ENCODE measurements at regions not wholly inside any gene's neighbourhood (a gene's known extent, or its start where the extent isn't known, plus 50 kb on each side); places are given as distances from the start of the nearest gene placed in this dataset.

DNA sequence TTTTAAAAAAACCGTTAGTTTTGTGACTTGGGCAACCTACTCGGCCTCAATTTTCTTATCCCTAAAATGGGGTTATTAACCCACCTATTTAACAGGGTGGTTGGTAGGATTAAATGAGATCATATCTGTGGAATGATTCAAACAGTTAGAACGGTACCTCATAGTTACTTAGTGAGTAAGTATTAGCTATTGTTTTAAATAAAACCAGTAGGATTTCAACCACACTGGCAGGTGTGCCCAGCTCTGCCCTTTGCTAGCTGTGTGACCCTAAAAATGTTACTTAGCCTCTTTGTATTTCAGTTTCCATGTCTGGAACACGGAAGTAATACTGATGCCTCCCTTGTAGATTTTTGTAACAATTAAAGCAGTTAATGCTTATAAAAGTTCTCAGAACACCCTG, 225.8 kb upstream of the SPRY1 start:
- TF ChIP-seq, protein P1, sequence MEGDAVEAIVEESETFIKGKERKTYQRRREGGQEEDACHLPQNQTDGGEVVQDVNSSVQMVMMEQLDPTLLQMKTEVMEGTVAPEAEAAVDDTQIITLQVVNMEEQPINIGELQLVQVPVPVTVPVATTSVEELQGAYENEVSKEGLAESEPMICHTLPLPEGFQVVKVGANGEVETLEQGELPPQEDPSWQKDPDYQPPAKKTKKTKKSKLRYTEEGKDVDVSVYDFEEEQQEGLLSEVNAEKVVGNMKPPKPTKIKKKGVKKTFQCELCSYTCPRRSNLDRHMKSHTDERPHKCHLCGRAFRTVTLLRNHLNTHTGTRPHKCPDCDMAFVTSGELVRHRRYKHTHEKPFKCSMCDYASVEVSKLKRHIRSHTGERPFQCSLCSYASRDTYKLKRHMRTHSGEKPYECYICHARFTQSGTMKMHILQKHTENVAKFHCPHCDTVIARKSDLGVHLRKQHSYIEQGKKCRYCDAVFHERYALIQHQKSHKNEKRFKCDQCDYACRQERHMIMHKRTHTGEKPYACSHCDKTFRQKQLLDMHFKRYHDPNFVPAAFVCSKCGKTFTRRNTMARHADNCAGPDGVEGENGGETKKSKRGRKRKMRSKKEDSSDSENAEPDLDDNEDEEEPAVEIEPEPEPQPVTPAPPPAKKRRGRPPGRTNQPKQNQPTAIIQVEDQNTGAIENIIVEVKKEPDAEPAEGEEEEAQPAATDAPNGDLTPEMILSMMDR (IDR thresholded peaks at IDR 0.05): no peak
- TF ChIP-seq POLR2A (IDR thresholded peaks at IDR 0.05): no peak
